K562 (cell line): ENCODE measurements at regions not wholly inside any gene's neighbourhood (a gene's known extent, or its start where the extent isn't known, plus 50 kb on each side); places are given as distances from the start of the nearest gene placed in this dataset.

ENCODE experiments used
- ATAC-seq: fragments of 200-7000 bp; cut with Tn5 transposase; 3 replicates; pipeline ENCODE4 v1.9.1; 2020; ENCODE audit warnings: moderate library complexity
- BruUV-seq: library from RNA; stranded (reverse); fragments of 400-500 nt; replicated peaks from 2 replicates; lab custom pipeline; 2021; lab: Mats Ljungman, UMichigan
- CTCF ChIA-PET: fragments of 300-600 bp; formaldehyde crosslinking; extraction: SDS; loops from one replicate; lab custom pipeline; 2021; ENCODE audit warnings: low intra/inter-chr PET ratio; lab: Yijun Ruan, JAX
- POLR2A ChIA-PET: fragments of 300-600, 350-650 bp; sonication (Branson Sonifier 250); formaldehyde crosslinking; extraction: SDS; loops from one replicate; lab custom pipeline; 2021; ENCODE audit warnings: antibody characterized with exemption, inconsistent platforms; lab: Yijun Ruan, JAX
- DNase-seq, 4 experiments: peaks; one replicate each; pipeline versions ENCODE4 v3.0.0 to v3.0.0-alpha.2; 2011 to 2018; ENCODE audit warnings: low spot score in 3 of 4, mixed read lengths in 3 of 4; ENCODE audit errors: extremely low read depth in 1 of 4
- FAIRE-seq: peaks from 2 replicates; lab custom pipeline; 2011; peaks lifted over from hg19 to GRCh38; lab: Jason Lieb, UNC
- H2AFZ ChIP-seq: 2 replicates; pipeline ENCODE4 v1.6.0; 2011; ENCODE audit warnings: low read depth, low read length, control low read depth, inconsistent platforms
- H3K27ac ChIP-seq: fragments of 200-600 bp; 3 replicates; pipeline ENCODE4 v1.8.0; 2011; ENCODE audit warnings: low read depth, mild to moderate bottlenecking, control low read depth, inconsistent platforms, low read length, moderate library complexity, mixed read lengths; ENCODE audit errors: extremely low read depth
- H3K27me3 ChIP-seq, 2 experiments: fragments of 300-600 bp in 1 of 2; 2 replicates in 1 of 2; 3 replicates in 1 of 2; pipeline versions ENCODE4 v1.6.0 to v1.8.0; 2011; ENCODE audit warnings: inconsistent platforms in 2 of 2, low read length in 2 of 2, mild to moderate bottlenecking in 1 of 2, mixed read lengths in 1 of 2, moderate library complexity in 1 of 2; ENCODE audit not compliant: control insufficient read depth in 2 of 2, insufficient read depth in 2 of 2
- H3K36me3 ChIP-seq: fragments of 300-600 bp; 3 replicates; pipeline ENCODE4 v1.8.0; 2011; ENCODE audit warnings: mild to moderate bottlenecking, low read length, inconsistent platforms; ENCODE audit not compliant: control insufficient read depth, insufficient read depth
- H3K4me1 ChIP-seq, 2 experiments: fragments of 200-600 bp in 1 of 2; replicated peaks in 1 of 2; 2 replicates in 1 of 2; 3 replicates in 1 of 2; pipeline versions ENCODE4 v1.5.1 to v1.8.0; 2011; ENCODE audit warnings: inconsistent platforms in 2 of 2, low read length in 2 of 2, mild to moderate bottlenecking in 1 of 2, mixed read lengths in 1 of 2, moderate library complexity in 1 of 2; ENCODE audit not compliant: control insufficient read depth in 2 of 2, insufficient read depth in 2 of 2
- H3K4me2 ChIP-seq: 2 replicates; pipeline ENCODE4 v1.6.1; 2011; ENCODE audit warnings: low read length, control low read depth, inconsistent platforms, mixed read lengths; ENCODE audit not compliant: insufficient read depth
- H3K4me3 ChIP-seq: fragments of 200-600 bp; sonication (generic), shearing (Covaris generic); 2 replicates; pipeline ENCODE4 v1.5.1; 2016; ENCODE audit warnings: control low read depth, inconsistent platforms
- H3K79me2 ChIP-seq: fragments of 200-600 bp; 3 replicates; pipeline ENCODE4 v1.8.0; 2011; ENCODE audit warnings: low read length, inconsistent platforms; ENCODE audit not compliant: control insufficient read depth, insufficient read depth
- H3K9ac ChIP-seq, 2 experiments: 2 replicates each; pipeline versions ENCODE4 v1.6.0 to v1.6.1; 2011; ENCODE audit warnings: low read depth in 2 of 2, low read length in 2 of 2, control low read depth in 1 of 2, inconsistent platforms in 1 of 2, mild to moderate bottlenecking in 1 of 2, mixed read lengths in 1 of 2; ENCODE audit not compliant: insufficient read depth in 1 of 2
- H3K9me1 ChIP-seq: one replicate; pipeline ENCODE4 v1.6.0; 2011; ENCODE audit warnings: inconsistent platforms, mild to moderate bottlenecking, low read length, moderate library complexity; ENCODE audit not compliant: control insufficient read depth, insufficient read depth
- H3K9me3 ChIP-seq: replicated peaks from 2 replicates; pipeline ENCODE4 v1.5.1; 2011; ENCODE audit warnings: low read depth, low read length, inconsistent platforms; ENCODE audit not compliant: control insufficient read depth, insufficient read depth
- H4K20me1 ChIP-seq: replicated peaks from 2 replicates; pipeline ENCODE4 v1.6.1; 2011; ENCODE audit warnings: low read length, inconsistent platforms, mixed read lengths; ENCODE audit not compliant: control insufficient read depth, insufficient read depth
- BRD9 ChIP-seq: fragments of 450-650 bp; IDR thresholded peaks from 2 replicates; pipeline ENCODE4 v1.6.1; 2018; ENCODE audit warnings: low read depth; ENCODE audit not compliant: partially characterized antibody
- CBX1 ChIP-seq: sonication (generic); IDR thresholded peaks from 2 replicates; pipeline ENCODE4 v1.6.1; 2016; ENCODE audit warnings: antibody characterized with exemption, low read depth, mild to moderate bottlenecking
- CTBP1 ChIP-seq: fragments of 450-650 bp; IDR thresholded peaks from 2 replicates; pipeline ENCODE4 v1.6.1; 2016; ENCODE audit warnings: borderline replicate concordance
- GATAD2A ChIP-seq: fragments of 450-650 bp; IDR thresholded peaks from 2 replicates; pipeline ENCODE4 v1.6.1; 2017
- HINFP ChIP-seq: fragments of 450-650 bp; conservative IDR thresholded peaks from 2 replicates; pipeline ENCODE4 v1.6.1; 2016; ENCODE audit warnings: missing genetic modification characterization, low read depth, mild to moderate bottlenecking, control low read depth, missing compliant biosample characterization
- NFIC ChIP-seq: fragments of 450-650 bp; IDR thresholded peaks from 2 replicates; pipeline ENCODE4 v1.6.1; 2017; ENCODE audit warnings: mild to moderate bottlenecking, inconsistent platforms
- PHB ChIP-seq: fragments of 250-450 bp; sonication (Bioruptor Pico); IDR thresholded peaks from 2 replicates; pipeline ENCODE4 v1.5.0; 2021
- TFE3 ChIP-seq: fragments of 450-650 bp; formaldehyde crosslinking; IDR thresholded peaks from 2 replicates; pipeline ENCODE4 v1.4.0; 2020; ENCODE audit warnings: mild to moderate bottlenecking, mixed read lengths
- ZKSCAN8 ChIP-seq: fragments of 200-800 bp; sonication (Bioruptor generic); IDR thresholded peaks from 2 replicates; pipeline ENCODE4 v1.6.1; 2016; ENCODE audit warnings: missing genetic modification characterization, missing compliant biosample characterization
- ZNF124 ChIP-seq: sonication (generic); formaldehyde crosslinking; IDR thresholded peaks from 2 replicates; pipeline ENCODE4 v1.8.1; 2022; ENCODE audit warnings: missing genetic modification reagents
- ZNF23 ChIP-seq: fragments of 250-450 bp; sonication (Bioruptor Pico); IDR thresholded peaks from 2 replicates; pipeline ENCODE4 v1.4.0; 2020; ENCODE audit warnings: mild to moderate bottlenecking
- ZNF282 ChIP-seq: sonication (generic); formaldehyde crosslinking; IDR thresholded peaks from 2 replicates; pipeline ENCODE4 v1.8.1; 2023; ENCODE audit warnings: missing genetic modification reagents
- ZNF347 ChIP-seq: fragments of 450-650 bp; formaldehyde crosslinking; IDR thresholded peaks from 2 replicates; pipeline ENCODE4 v1.4.0; 2020; ENCODE audit warnings: low read depth, mild to moderate bottlenecking, moderate library complexity
- ZNF507 ChIP-seq: conservative IDR thresholded peaks from 2 replicates; pipeline ENCODE4 v1.6.1; 2017; ENCODE audit warnings: missing genetic modification characterization, missing compliant biosample characterization
- WGBS: fragments of 100-300 bp; shearing (Covaris generic); methylation state at CpG from one replicate; pipeline ENCODE4 v1.1.6; 2016; ENCODE audit warnings: low coverage, mixed read lengths; ENCODE audit not compliant: insufficient coverage; ENCODE audit errors: missing lambda C conversion rate; 5-methylcytosine and 5-hydroxymethylcytosine counted together
- in situ Hi-C: fragments of 300-500 bp; cut with MboI; formaldehyde crosslinking; loops from 4 replicates; pipeline ENCODE4 v1.15.0; 2018; ENCODE audit warnings: inconsistent platforms, mixed read lengths
- intact Hi-C: fragments of 100-400 bp; cut with micrococcal nuclease; formaldehyde crosslinking; loops from 2 replicates; pipeline ENCODE4 v1.14.2; 2022

GRCh38 chr6:41455410-41455809 lies 90.8 kb upstream of the FOXP4 start:
- Histone ChIP-seq H3K27ac (no peak overlapping the region), H3K9ac (no peak overlapping the region), H3K9me1 (no peaks in the 10 kb centered on the region), H3K9me3 (no peaks in the 10 kb centered on the region), H3K4me2 (no peak overlapping the region), H3K4me1 (peaks cover 0 to 9% of the 10 kb centered on the region in 2 experiments; a peak in 1 of 5 replicates), H3K4me3 (no peak overlapping the region), H3K36me3 (no peaks in the 10 kb centered on the region), H3K27me3 (peaks cover 39 to 64% of the 10 kb centered on the region in 2 experiments), H2AFZ (no peak overlapping the region), H4K20me1 (0 out of 2 replicates have a peak, but pooled peaks cover 20% of the 10 kb centered on the region), H3K79me2 (no peaks in the 10 kb centered on the region)
- no TSS peak for BruUV-seq
- DNase-seq (no peak), FAIRE-seq (no peak), ATAC-seq (no peak)
- intact Hi-C loops (no loop called here), in situ Hi-C loops (no loop called here)
- 0% methylated on average over 2 of the region's 2 CpGs for WGBS
- ChIA-PET POLR2A (interaction anchor here (1.2 kb wide), 1 partner anchor 74 kb away, joined by 3 read pairs; no protein-coding TSS in a partner anchor), CTCF (no interaction called here)
- TF ChIP-seq NFIC (no peak), ZNF124 (CRISPR knock-in tag) (no peak), ZNF507 (no peak), CBX1 (no peak), PHB (no peak), ZNF282 (CRISPR knock-in tag) (no peak), ZNF23 (CRISPR knock-in tag) (no peak), BRD9 (no peak)

- DNase-seq, result no peak
- Histone ChIP-seq H4K20me1 (0 out of 2 replicates have a peak, but pooled peaks cover 16% of the 10 kb centered on the region), H3K36me3 (no peaks in the 10 kb centered on the region), H3K4me1 (peaks cover 0 to 6% of the 10 kb centered on the region in 2 experiments; a peak in 1 of 5 replicates), H3K27me3 (peaks cover 38 to 60% of the 10 kb centered on the region in 2 experiments), H3K4me3 (no peak overlapping the region), H3K9me1 (no peaks in the 10 kb centered on the region), H3K4me2 (no peak overlapping the region), H2AFZ (no peak overlapping the region), H3K9ac (no peak overlapping the region), H3K9me3 (no peaks in the 10 kb centered on the region), H3K27ac (no peak overlapping the region), H3K79me2 (no peaks in the 10 kb centered on the region)
- ChIA-PET POLR2A (interaction anchor here (0.6 to 1.2 kb wide), 2 partner anchors 11 to 74 kb away, joined by 3 read pairs; no protein-coding TSS in a partner anchor), CTCF (no interaction called here)
- WGBS, result 1% methylated on average over 4 of the region's 4 CpGs
- intact Hi-C loops (no loop called here), in situ Hi-C loops (no loop called here)
- FAIRE-seq, result peak; percentile 23
- BruUV-seq, result no TSS peak
- no peak for ATAC-seq
- TF ChIP-seq ZNF347 (CRISPR knock-in tag) (no peak), CTBP1 (no peak), GATAD2A (no peak), TFE3 (no peak), HINFP (tag) (no peak), ZNF124 (CRISPR knock-in tag) (no peak), ZKSCAN8 (CRISPR knock-in tag) (no peak)
These were observed 90.4 kb upstream of the FOXP4 start for GRCh38 chr6:41455818-41456217.
